ENCODE measurements at regions not wholly inside any gene's neighbourhood (a gene's known extent, or its start where the extent isn't known, plus 50 kb on each side); places are given as distances from the start of the nearest gene placed in this dataset.
"Not testable (repeated sequence)": the region's sequence is repeated elsewhere in the genome, so short reads cannot be mapped to it uniquely, and the experiment has no call there.

GRCh38 chr1:232579958-232580941 lies 49.7 kb downstream of the SIPA1L2 start:
- no peak for DNase-seq (ENCODE audit: low read depth)

GRCh38 chr1:232579466-232579865 lies 50.5 kb downstream of the SIPA1L2 start:
- DNase-seq (ENCODE audit: low read depth): no peak

GRCh38 chr1:232578651-232579195 lies 51.2 kb downstream of the SIPA1L2 start:
- no peak for DNase-seq (ENCODE audit: low read depth)

GRCh38 chr1:232577772-232578171 lies 52.2 kb downstream of the SIPA1L2 start:
- no peak for DNase-seq (ENCODE audit: low read depth)

- no peak for DNase-seq (ENCODE audit: low read depth)
These were observed 53.4 kb downstream of the SIPA1L2 start for GRCh38 chr1:232576537-232576936.

GRCh38 chr1:232575763-232576040 lies 54.2 kb downstream of the SIPA1L2 start:
- no peak for DNase-seq (ENCODE audit: low read depth)

GRCh38 chr1:232574889-232575762 lies 54.8 kb downstream of the SIPA1L2 start:
- no peak for DNase-seq (ENCODE audit: low read depth)

- no peak for DNase-seq (ENCODE audit: low read depth)
These were observed 55.9 kb downstream of the SIPA1L2 start for GRCh38 chr1:232574077-232574476.

- peak; percentile 20 for DNase-seq (ENCODE audit: low read depth)
These were observed 58.4 kb downstream of the SIPA1L2 start for GRCh38 chr1:232571523-232571922.

- no peak for DNase-seq (ENCODE audit: low read depth)
These were observed 59.9 kb downstream of the SIPA1L2 start for GRCh38 chr1:232570007-232570406.

GRCh38 chr1:232569554-232569921 lies 60.4 kb downstream of the SIPA1L2 start:
- not testable (repeated sequence) for DNase-seq (ENCODE audit: low read depth)

GRCh38 chr1:232568906-232569553 lies 60.9 kb downstream of the SIPA1L2 start:
- peak; percentile 20 for DNase-seq (ENCODE audit: low read depth)

- DNase-seq (ENCODE audit: low read depth): peak; percentile 65
These were observed 61.5 kb downstream of the SIPA1L2 start for GRCh38 chr1:232568331-232568852.

GRCh38 chr1:232566093-232566492 lies 63.8 kb downstream of the SIPA1L2 start:
- no peak for DNase-seq (ENCODE audit: low read depth)

GRCh38 chr1:232562855-232563510 lies 67.0 kb downstream of the SIPA1L2 start:
- DNase-seq (ENCODE audit: low read depth): peak; percentile 26

GRCh38 chr1:232561381-232561780 lies 68.6 kb downstream of the SIPA1L2 start:
- no peak for DNase-seq (ENCODE audit: low read depth)

- no peak for DNase-seq (ENCODE audit: low read depth)
These were observed 69.0 kb downstream of the SIPA1L2 start for GRCh38 chr1:232560940-232561339.

GRCh38 chr1:232558954-232559353 lies 71.0 kb downstream of the SIPA1L2 start:
- no peak for DNase-seq (ENCODE audit: low read depth)

- no peak for DNase-seq (ENCODE audit: low read depth)
These were observed 72.3 kb downstream of the SIPA1L2 start for GRCh38 chr1:232557502-232558191.

- DNase-seq (ENCODE audit: low read depth): no peak
These were observed 72.8 kb downstream of the SIPA1L2 start for GRCh38 chr1:232557096-232557495.

Data from myocyte (in vitro differentiated cells).